SK-N-SH treated with all-trans-retinoic acid at 6 μM for 48 hours (cell line): ENCODE measurements at regions not wholly inside any gene's neighbourhood (a gene's known extent, or its start where the extent isn't known, plus 50 kb on each side); places are given as distances from the start of the nearest gene placed in this dataset.

Experiments used
- ATAC-seq: fragments of 200-7000 bp; cut with Tn5 transposase; 3 replicates; pipeline ENCODE4 v1.9.1; 2020; ENCODE audit warnings: mild to moderate bottlenecking, moderate library complexity
- ARNTL ChIP-seq: fragments of 450-650 bp; formaldehyde crosslinking; IDR thresholded peaks from 2 replicates; pipeline ENCODE4 v1.5.0; 2020; ENCODE audit warnings: low read depth, mild to moderate bottlenecking, moderate library complexity, borderline replicate concordance
- BACH2 ChIP-seq: fragments of 250-450 bp; sonication (Bioruptor Pico); IDR thresholded peaks from 2 replicates; pipeline ENCODE4 v1.9.0; 2021; ENCODE audit warnings: mild to moderate bottlenecking, borderline replicate concordance
- CSDC2 ChIP-seq: fragments of 250-450 bp; sonication (Bioruptor Pico); IDR thresholded peaks from 2 replicates; pipeline ENCODE4 v1.5.0; 2020; ENCODE audit warnings: mild to moderate bottlenecking, moderate library complexity
- ESRRG ChIP-seq: fragments of 250-450 bp; sonication (Bioruptor Pico); IDR thresholded peaks from 2 replicates; pipeline ENCODE4 v1.6.1; 2021; ENCODE audit warnings: mild to moderate bottlenecking
- ISL1 ChIP-seq: fragments of 250-450 bp; sonication (Bioruptor Pico); IDR thresholded peaks from 2 replicates; pipeline ENCODE4 v2.1.2; 2022; ENCODE audit warnings: mild to moderate bottlenecking, moderate library complexity
- PPARA ChIP-seq: fragments of 250-450 bp; sonication (Bioruptor Pico); IDR thresholded peaks from 2 replicates; pipeline ENCODE4 v1.5.0; 2020; ENCODE audit warnings: mild to moderate bottlenecking, borderline replicate concordance
- RARB ChIP-seq: fragments of 250-450 bp; sonication (Bioruptor Pico); IDR thresholded peaks from 2 replicates; pipeline ENCODE4 v1.8.0; 2021; ENCODE audit warnings: mild to moderate bottlenecking, moderate library complexity
- SNAI2 ChIP-seq: fragments of 250-450 bp; sonication (Bioruptor Pico); IDR thresholded peaks from 2 replicates; pipeline ENCODE4 v1.5.0; 2020; ENCODE audit warnings: mild to moderate bottlenecking, moderate library complexity
- TCF4 ChIP-seq: fragments of 250-450 bp; sonication (Bioruptor Pico); IDR thresholded peaks from 2 replicates; pipeline ENCODE4 v1.8.0; 2021; ENCODE audit warnings: mild to moderate bottlenecking, moderate library complexity, borderline replicate concordance
- TOX ChIP-seq: fragments of 250-450 bp; sonication (Bioruptor Pico); IDR thresholded peaks from 2 replicates; pipeline ENCODE4 v1.8.0; 2021; ENCODE audit warnings: mild to moderate bottlenecking, moderate library complexity, borderline replicate concordance
- ZC3H10 ChIP-seq: fragments of 250-450 bp; sonication (Bioruptor Pico); IDR thresholded peaks from 2 replicates; pipeline ENCODE4 v1.5.1; 2021; ENCODE audit warnings: mild to moderate bottlenecking, moderate library complexity
- ZFP3 ChIP-seq: fragments of 250-450 bp; sonication (Bioruptor Pico); IDR thresholded peaks from 2 replicates; pipeline ENCODE4 v1.5.0; 2020; ENCODE audit warnings: mild to moderate bottlenecking, moderate library complexity
- ZFP30 ChIP-seq: fragments of 450-650 bp; formaldehyde crosslinking; IDR thresholded peaks from 2 replicates; pipeline ENCODE4 v1.5.0; 2022; ENCODE audit warnings: mild to moderate bottlenecking, moderate library complexity
- ZNF565 ChIP-seq: fragments of 450-650 bp; formaldehyde crosslinking; conservative IDR thresholded peaks from 2 replicates; pipeline ENCODE4 v1.5.0; 2020; ENCODE audit warnings: low read depth, mild to moderate bottlenecking, moderate library complexity
- ZNF70 ChIP-seq: fragments of 450-650 bp; formaldehyde crosslinking; IDR thresholded peaks from 2 replicates; pipeline ENCODE4 v1.5.0; 2020; ENCODE audit warnings: mild to moderate bottlenecking, moderate library complexity
- ZNF8 ChIP-seq: fragments of 450-650 bp; formaldehyde crosslinking; IDR thresholded peaks from 2 replicates; pipeline ENCODE4 v1.5.0; 2020; ENCODE audit warnings: mild to moderate bottlenecking, moderate library complexity
- TF ChIP-seq, protein P1 (sequence below): fragments of 250-450 bp; sonication (Bioruptor Pico); IDR thresholded peaks from 2 replicates; pipeline ENCODE4 v1.8.0; 2021; ENCODE audit warnings: low read depth, mild to moderate bottlenecking, moderate library complexity, borderline replicate concordance
- TF ChIP-seq, protein P2 (sequence below): fragments of 250-450 bp; sonication (Bioruptor Pico); IDR thresholded peaks from 2 replicates; pipeline ENCODE4 v1.5.1; 2020; ENCODE audit warnings: low read depth, mild to moderate bottlenecking, moderate library complexity
- TF ChIP-seq, protein P3 (sequence below): fragments of 250-450 bp; sonication (Bioruptor Pico); IDR thresholded peaks from 2 replicates; pipeline ENCODE4 v1.5.1; 2021; ENCODE audit warnings: mild to moderate bottlenecking, moderate library complexity
- TF ChIP-seq, protein P4 (sequence below): fragments of 250-450 bp; sonication (Bioruptor Pico); IDR thresholded peaks from 2 replicates; pipeline ENCODE4 v1.5.0; 2020; ENCODE audit warnings: mild to moderate bottlenecking, moderate library complexity
- TF ChIP-seq, protein P5 (sequence below): fragments of 250-450 bp; sonication (Bioruptor Pico); IDR thresholded peaks from 2 replicates; pipeline ENCODE4 v1.8.0; 2020; ENCODE audit warnings: mild to moderate bottlenecking, moderate library complexity, borderline replicate concordance

DNA sequence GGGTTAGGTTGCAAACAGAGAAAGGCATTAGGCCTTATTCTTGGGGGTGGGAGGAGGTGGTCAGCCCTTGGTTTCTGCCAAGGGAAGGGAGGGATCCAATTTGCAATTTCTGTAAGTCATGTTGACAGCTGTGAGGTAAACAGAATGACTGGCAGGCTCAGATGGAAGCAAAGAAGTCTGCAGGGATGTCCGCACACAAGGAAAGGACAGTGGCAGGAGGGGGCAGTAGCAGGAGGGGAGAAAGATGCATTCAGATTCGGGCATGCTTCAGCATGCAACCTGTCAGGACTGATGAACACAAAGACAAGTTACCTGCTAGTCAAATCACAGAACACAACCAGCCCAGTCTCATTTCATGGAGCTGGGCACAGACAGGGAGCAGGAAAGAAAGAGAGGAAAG, 217.9 kb upstream of the FOXA2 start:
- no peak for TF ChIP-seq RARB (CRISPR knock-in tag)
- TF ChIP-seq BACH2: no peak
- TF ChIP-seq ZFP30: no peak
- TF ChIP-seq ZC3H10 (CRISPR knock-in tag): no peak
- TF ChIP-seq CSDC2 (CRISPR knock-in tag): no peak
- no peak for TF ChIP-seq ZNF70 (CRISPR knock-in tag)
- TF ChIP-seq ESRRG (CRISPR knock-in tag): no peak
- no peak for TF ChIP-seq TOX (CRISPR knock-in tag)
- TF ChIP-seq TCF4: no peak
- no peak for TF ChIP-seq ZNF565 (CRISPR knock-in tag)
- TF ChIP-seq, protein P1, sequence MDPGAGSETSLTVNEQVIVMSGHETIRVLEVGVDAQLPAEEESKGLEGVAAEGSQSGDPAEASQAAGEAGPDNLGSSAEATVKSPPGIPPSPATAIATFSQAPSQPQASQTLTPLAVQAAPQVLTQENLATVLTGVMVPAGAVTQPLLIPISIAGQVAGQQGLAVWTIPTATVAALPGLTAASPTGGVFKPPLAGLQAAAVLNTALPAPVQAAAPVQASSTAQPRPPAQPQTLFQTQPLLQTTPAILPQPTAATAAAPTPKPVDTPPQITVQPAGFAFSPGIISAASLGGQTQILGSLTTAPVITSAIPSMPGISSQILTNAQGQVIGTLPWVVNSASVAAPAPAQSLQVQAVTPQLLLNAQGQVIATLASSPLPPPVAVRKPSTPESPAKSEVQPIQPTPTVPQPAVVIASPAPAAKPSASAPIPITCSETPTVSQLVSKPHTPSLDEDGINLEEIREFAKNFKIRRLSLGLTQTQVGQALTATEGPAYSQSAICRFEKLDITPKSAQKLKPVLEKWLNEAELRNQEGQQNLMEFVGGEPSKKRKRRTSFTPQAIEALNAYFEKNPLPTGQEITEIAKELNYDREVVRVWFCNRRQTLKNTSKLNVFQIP (CRISPR knock-in tag): no peak
- TF ChIP-seq, protein P2, sequence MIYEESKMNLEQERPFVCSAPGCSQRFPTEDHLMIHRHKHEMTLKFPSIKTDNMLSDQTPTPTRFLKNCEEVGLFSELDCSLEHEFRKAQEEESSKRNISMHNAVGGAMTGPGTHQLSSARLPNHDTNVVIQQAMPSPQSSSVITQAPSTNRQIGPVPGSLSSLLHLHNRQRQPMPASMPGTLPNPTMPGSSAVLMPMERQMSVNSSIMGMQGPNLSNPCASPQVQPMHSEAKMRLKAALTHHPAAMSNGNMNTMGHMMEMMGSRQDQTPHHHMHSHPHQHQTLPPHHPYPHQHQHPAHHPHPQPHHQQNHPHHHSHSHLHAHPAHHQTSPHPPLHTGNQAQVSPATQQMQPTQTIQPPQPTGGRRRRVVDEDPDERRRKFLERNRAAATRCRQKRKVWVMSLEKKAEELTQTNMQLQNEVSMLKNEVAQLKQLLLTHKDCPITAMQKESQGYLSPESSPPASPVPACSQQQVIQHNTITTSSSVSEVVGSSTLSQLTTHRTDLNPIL (CRISPR knock-in tag): no peak
- ATAC-seq: no peak

DNA sequence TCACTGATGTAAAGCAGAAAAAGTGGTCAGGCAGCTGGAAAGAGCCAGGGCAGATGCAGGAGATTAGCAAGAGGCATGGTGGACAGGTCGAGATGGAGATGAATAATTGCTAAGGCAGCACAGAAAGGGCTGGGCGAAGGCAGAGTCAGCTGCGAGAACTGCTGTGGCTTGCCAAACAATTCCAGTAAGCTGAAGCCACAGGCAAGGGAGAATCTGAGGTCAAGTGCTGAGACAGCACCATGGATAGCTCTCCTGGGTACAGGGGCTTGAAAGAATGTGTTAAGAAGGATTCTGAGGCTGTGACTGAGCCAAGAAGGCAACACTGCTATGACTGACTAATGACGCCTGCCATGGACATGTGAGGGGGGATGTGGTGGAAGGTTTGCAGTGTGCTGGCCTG, 220.8 kb upstream of the FOXA2 start:
- ATAC-seq: no peak

More for the DNA sequence above, 220.8 kb upstream of the FOXA2 start:
- TF ChIP-seq ZC3H10 (CRISPR knock-in tag): no peak
- no peak for TF ChIP-seq BACH2
- TF ChIP-seq, protein P3, sequence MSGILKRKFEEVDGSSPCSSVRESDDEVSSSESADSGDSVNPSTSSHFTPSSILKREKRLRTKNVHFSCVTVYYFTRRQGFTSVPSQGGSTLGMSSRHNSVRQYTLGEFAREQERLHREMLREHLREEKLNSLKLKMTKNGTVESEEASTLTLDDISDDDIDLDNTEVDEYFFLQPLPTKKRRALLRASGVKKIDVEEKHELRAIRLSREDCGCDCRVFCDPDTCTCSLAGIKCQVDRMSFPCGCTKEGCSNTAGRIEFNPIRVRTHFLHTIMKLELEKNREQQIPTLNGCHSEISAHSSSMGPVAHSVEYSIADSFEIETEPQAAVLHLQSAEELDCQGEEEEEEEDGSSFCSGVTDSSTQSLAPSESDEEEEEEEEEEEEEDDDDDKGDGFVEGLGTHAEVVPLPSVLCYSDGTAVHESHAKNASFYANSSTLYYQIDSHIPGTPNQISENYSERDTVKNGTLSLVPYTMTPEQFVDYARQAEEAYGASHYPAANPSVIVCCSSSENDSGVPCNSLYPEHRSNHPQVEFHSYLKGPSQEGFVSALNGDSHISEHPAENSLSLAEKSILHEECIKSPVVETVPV (CRISPR knock-in tag): no peak
- TF ChIP-seq ZFP3 (CRISPR knock-in tag): no peak
- no peak for TF ChIP-seq ISL1 (CRISPR knock-in tag)
- TF ChIP-seq, protein P4, sequence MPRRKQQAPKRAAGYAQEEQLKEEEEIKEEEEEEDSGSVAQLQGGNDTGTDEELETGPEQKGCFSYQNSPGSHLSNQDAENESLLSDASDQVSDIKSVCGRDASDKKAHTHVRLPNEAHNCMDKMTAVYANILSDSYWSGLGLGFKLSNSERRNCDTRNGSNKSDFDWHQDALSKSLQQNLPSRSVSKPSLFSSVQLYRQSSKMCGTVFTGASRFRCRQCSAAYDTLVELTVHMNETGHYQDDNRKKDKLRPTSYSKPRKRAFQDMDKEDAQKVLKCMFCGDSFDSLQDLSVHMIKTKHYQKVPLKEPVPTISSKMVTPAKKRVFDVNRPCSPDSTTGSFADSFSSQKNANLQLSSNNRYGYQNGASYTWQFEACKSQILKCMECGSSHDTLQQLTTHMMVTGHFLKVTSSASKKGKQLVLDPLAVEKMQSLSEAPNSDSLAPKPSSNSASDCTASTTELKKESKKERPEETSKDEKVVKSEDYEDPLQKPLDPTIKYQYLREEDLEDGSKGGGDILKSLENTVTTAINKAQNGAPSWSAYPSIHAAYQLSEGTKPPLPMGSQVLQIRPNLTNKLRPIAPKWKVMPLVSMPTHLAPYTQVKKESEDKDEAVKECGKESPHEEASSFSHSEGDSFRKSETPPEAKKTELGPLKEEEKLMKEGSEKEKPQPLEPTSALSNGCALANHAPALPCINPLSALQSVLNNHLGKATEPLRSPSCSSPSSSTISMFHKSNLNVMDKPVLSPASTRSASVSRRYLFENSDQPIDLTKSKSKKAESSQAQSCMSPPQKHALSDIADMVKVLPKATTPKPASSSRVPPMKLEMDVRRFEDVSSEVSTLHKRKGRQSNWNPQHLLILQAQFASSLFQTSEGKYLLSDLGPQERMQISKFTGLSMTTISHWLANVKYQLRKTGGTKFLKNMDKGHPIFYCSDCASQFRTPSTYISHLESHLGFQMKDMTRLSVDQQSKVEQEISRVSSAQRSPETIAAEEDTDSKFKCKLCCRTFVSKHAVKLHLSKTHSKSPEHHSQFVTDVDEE (CRISPR knock-in tag): no peak
- no peak for TF ChIP-seq ZNF565 (CRISPR knock-in tag)
- no peak for TF ChIP-seq ARNTL
- TF ChIP-seq SNAI2 (CRISPR knock-in tag): no peak
- TF ChIP-seq, protein P2 (CRISPR knock-in tag): no peak
- TF ChIP-seq ZNF70 (CRISPR knock-in tag): no peak
- TF ChIP-seq RARB (CRISPR knock-in tag): no peak
- TF ChIP-seq ESRRG (CRISPR knock-in tag): no peak
- no peak for TF ChIP-seq TOX (CRISPR knock-in tag)
- TF ChIP-seq, protein P5, sequence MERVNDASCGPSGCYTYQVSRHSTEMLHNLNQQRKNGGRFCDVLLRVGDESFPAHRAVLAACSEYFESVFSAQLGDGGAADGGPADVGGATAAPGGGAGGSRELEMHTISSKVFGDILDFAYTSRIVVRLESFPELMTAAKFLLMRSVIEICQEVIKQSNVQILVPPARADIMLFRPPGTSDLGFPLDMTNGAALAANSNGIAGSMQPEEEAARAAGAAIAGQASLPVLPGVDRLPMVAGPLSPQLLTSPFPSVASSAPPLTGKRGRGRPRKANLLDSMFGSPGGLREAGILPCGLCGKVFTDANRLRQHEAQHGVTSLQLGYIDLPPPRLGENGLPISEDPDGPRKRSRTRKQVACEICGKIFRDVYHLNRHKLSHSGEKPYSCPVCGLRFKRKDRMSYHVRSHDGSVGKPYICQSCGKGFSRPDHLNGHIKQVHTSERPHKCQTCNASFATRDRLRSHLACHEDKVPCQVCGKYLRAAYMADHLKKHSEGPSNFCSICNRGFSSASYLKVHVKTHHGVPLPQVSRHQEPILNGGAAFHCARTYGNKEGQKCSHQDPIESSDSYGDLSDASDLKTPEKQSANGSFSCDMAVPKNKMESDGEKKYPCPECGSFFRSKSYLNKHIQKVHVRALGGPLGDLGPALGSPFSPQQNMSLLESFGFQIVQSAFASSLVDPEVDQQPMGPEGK (CRISPR knock-in tag): no peak
- no peak for TF ChIP-seq PPARA
- no peak for TF ChIP-seq CSDC2 (CRISPR knock-in tag)
- TF ChIP-seq, protein P1 (CRISPR knock-in tag): no peak
- TF ChIP-seq ZNF8 (CRISPR knock-in tag): no peak
- TF ChIP-seq ZFP30: no peak
